ENCODE measurements at regions not wholly inside any gene's neighbourhood (a gene's known extent, or its start where the extent isn't known, plus 50 kb on each side); places are given as distances from the start of the nearest gene placed in this dataset.

GRCh38 chr6:119459207-119459974 is 109.8 kb upstream of the MAN1A1 start:
- no peak for TF ChIP-seq CTCF (IDR thresholded peaks at IDR 0.05)
- TF ChIP-seq POLR2A (IDR thresholded peaks at IDR 0.05) = no peak

Measured in uterus (tissue), 2 donors.